H1 (cell line): ENCODE measurements at regions not wholly inside any gene's neighbourhood (a gene's known extent, or its start where the extent isn't known, plus 50 kb on each side); places are given as distances from the start of the nearest gene placed in this dataset.
"Not testable (repeated sequence)": the region's sequence is repeated elsewhere in the genome, so short reads cannot be mapped to it uniquely, and the experiment has no call there.

ENCODE experiments used
- CTCF ChIA-PET: fragments of 300-600 bp; sonication (Branson Sonifier 250); formaldehyde crosslinking; loops from one replicate; lab custom pipeline; 2021; ENCODE audit not compliant: partially characterized antibody; lab: Charles Lee
- POLR2A ChIA-PET: fragments of 300-600 bp; sonication (Branson Sonifier 250); formaldehyde crosslinking; loops from one replicate; lab custom pipeline; 2021; ENCODE audit warnings: inconsistent platforms; ENCODE audit not compliant: partially characterized antibody; lab: Charles Lee
- DNase-seq, 2 experiments: peaks; one replicate each; pipeline versions ENCODE4 v3.0.0 to v3.0.0-alpha.2; 2010 to 2022; ENCODE audit warnings: low spot score in 2 of 2, low read depth in 1 of 2, mixed read lengths in 1 of 2
- FAIRE-seq: peaks from 2 replicates; lab custom pipeline; 2011; peaks lifted over from hg19 to GRCh38; lab: Jason Lieb, UNC
- H2AFZ ChIP-seq: 2 replicates; pipeline ENCODE4 v1.8.1; 2012; ENCODE audit warnings: low read length, inconsistent platforms
- H2AK5ac ChIP-seq: 2 replicates; pipeline ENCODE4 v1.6.1; 2013; ENCODE audit warnings: low read depth, low read length
- H2BK120ac ChIP-seq: replicated peaks from 2 replicates; pipeline ENCODE3; 2013; ENCODE audit warnings: low read depth, low read length, inconsistent platforms
- H2BK12ac ChIP-seq: 2 replicates; pipeline ENCODE4 v1.6.1; 2013; ENCODE audit warnings: low read depth, low read length
- H2BK15ac ChIP-seq: 2 replicates; pipeline ENCODE4 v1.6.1; 2013; ENCODE audit warnings: low read length
- H2BK20ac ChIP-seq: 2 replicates; pipeline ENCODE4 v1.6.1; 2013; ENCODE audit warnings: low read length
- H2BK5ac ChIP-seq: 2 replicates; pipeline ENCODE4 v1.6.1; 2013; ENCODE audit warnings: low read depth, low read length
- H3K14ac ChIP-seq: 2 replicates; pipeline ENCODE4 v1.6.1; 2013; ENCODE audit warnings: inconsistent platforms; ENCODE audit not compliant: insufficient read length
- H3K18ac ChIP-seq: 2 replicates; pipeline ENCODE4 v1.6.1; 2013; ENCODE audit warnings: low read length; ENCODE audit errors: extremely low read depth
- H3K23ac ChIP-seq: 2 replicates; pipeline ENCODE4 v1.6.1; 2013; ENCODE audit warnings: inconsistent platforms; ENCODE audit not compliant: insufficient read length
- H3K23me2 ChIP-seq: 2 replicates; pipeline ENCODE4 v1.6.1; 2013; ENCODE audit warnings: low read depth, low read length
- H3K27ac ChIP-seq: 2 replicates; pipeline ENCODE4 v1.6.1; 2011; ENCODE audit warnings: low read depth, low read length, inconsistent platforms
- H3K27me3 ChIP-seq, 4 experiments: replicated peaks in 1 of 4; 1 replicate in 1 of 4; 2 replicates in 3 of 4; pipeline versions ENCODE4 v1.6.1 to v1.8.1; 2011 to 2013; ENCODE audit warnings: low read length in 3 of 4, mild to moderate bottlenecking in 3 of 4, inconsistent platforms in 2 of 4, mixed read lengths in 2 of 4, moderate library complexity in 1 of 4; ENCODE audit not compliant: control insufficient read depth in 3 of 4, insufficient read depth in 3 of 4; ENCODE audit errors: extremely low read depth in 1 of 4
- H3K36me3 ChIP-seq, 4 experiments: 2 replicates each; pipeline versions ENCODE4 v1.6.1 to v1.8.1; 2011 to 2013; ENCODE audit warnings: mild to moderate bottlenecking in 4 of 4, low read length in 3 of 4, moderate library complexity in 2 of 4, control low read depth in 1 of 4, inconsistent platforms in 1 of 4; ENCODE audit not compliant: insufficient read depth in 4 of 4, control insufficient read depth in 2 of 4
- H3K4ac ChIP-seq: replicated peaks from 2 replicates; pipeline ENCODE3; 2013; ENCODE audit warnings: low read length, low read depth, mixed read lengths, inconsistent platforms; ENCODE audit not compliant: insufficient read length
- H3K4me1 ChIP-seq, 4 experiments: replicated peaks in 1 of 4; 1 replicate in 1 of 4; 2 replicates in 3 of 4; pipeline versions ENCODE4 v1.6.1 to v1.8.1; 2011 to 2013; ENCODE audit warnings: low read length in 3 of 4, inconsistent platforms in 2 of 4, mixed read lengths in 1 of 4; ENCODE audit not compliant: insufficient read depth in 4 of 4, control insufficient read depth in 3 of 4
- H3K4me2 ChIP-seq, 2 experiments: 2 replicates each; pipeline versions ENCODE4 v1.6.1 to v1.8.1; 2011 to 2013; ENCODE audit warnings: low read depth in 2 of 2, low read length in 2 of 2, control low read depth in 1 of 2, inconsistent platforms in 1 of 2, mild to moderate bottlenecking in 1 of 2; ENCODE audit not compliant: insufficient read depth in 1 of 2
- H3K4me3 ChIP-seq, 4 experiments: fragments of 200-600, 300-600 bp in 1 of 4; sonication (generic), shearing (Covaris generic), sonication (Bioruptor Twin) in 1 of 4; 2 replicates each; pipeline versions ENCODE4 v1.5.1 to v1.8.1; 2011 to 2016; ENCODE audit warnings: low read length in 4 of 4, low read depth in 3 of 4, control low read depth in 2 of 4, inconsistent platforms in 2 of 4, mild to moderate bottlenecking in 2 of 4, mixed read lengths in 1 of 4, moderate library complexity in 1 of 4; ENCODE audit not compliant: insufficient read depth in 2 of 4; ENCODE audit errors: extremely low read depth in 1 of 4
- H3K56ac ChIP-seq: replicated peaks from 2 replicates; pipeline ENCODE3; 2013; ENCODE audit warnings: low read depth, mild to moderate bottlenecking, mixed read lengths, low read length, inconsistent platforms; ENCODE audit not compliant: insufficient read length
- H3K79me1 ChIP-seq: 2 replicates; pipeline ENCODE4 v1.6.1; 2013; ENCODE audit warnings: low read depth, low read length, control low read depth
- H3K79me2 ChIP-seq, 2 experiments: 2 replicates each; pipeline versions ENCODE4 v1.6.1 to v1.8.1; 2012 to 2013; ENCODE audit warnings: low read length in 2 of 2, mild to moderate bottlenecking in 2 of 2, inconsistent platforms in 1 of 2; ENCODE audit not compliant: insufficient read depth in 2 of 2, control insufficient read depth in 1 of 2
- H3K9ac ChIP-seq, 4 experiments: replicated peaks in 1 of 4; 1 replicate in 1 of 4; 2 replicates in 3 of 4; pipeline versions ENCODE4 v1.6.1 to v1.8.1; 2011 to 2013; ENCODE audit warnings: low read depth in 3 of 4, low read length in 3 of 4, control low read depth in 2 of 4, mild to moderate bottlenecking in 2 of 4, moderate library complexity in 2 of 4, inconsistent platforms in 1 of 4; ENCODE audit errors: extremely low read depth in 1 of 4
- H3K9me3 ChIP-seq, 2 experiments: 2 replicates each; pipeline versions ENCODE4 v1.6.1 to v1.8.1; 2012 to 2013; ENCODE audit warnings: mild to moderate bottlenecking in 2 of 2, moderate library complexity in 2 of 2, control low read depth in 1 of 2, inconsistent platforms in 1 of 2, low read depth in 1 of 2, low read length in 1 of 2, mixed read lengths in 1 of 2; ENCODE audit not compliant: insufficient read depth in 2 of 2
- H4K20me1 ChIP-seq, 2 experiments: replicated peaks in 1 of 2; 2 replicates each; pipeline versions ENCODE3 to v1.8.1; 2011 to 2013; ENCODE audit warnings: inconsistent platforms in 2 of 2, low read length in 2 of 2, mild to moderate bottlenecking in 1 of 2; ENCODE audit not compliant: insufficient read depth in 2 of 2, control insufficient read depth in 1 of 2
- H4K5ac ChIP-seq: 2 replicates; pipeline ENCODE4 v1.6.1; 2013; ENCODE audit warnings: low read length, low read depth, mixed read lengths, inconsistent platforms; ENCODE audit not compliant: insufficient read length
- H4K8ac ChIP-seq: 2 replicates; pipeline ENCODE4 v1.8.0; 2013; ENCODE audit warnings: mild to moderate bottlenecking, moderate library complexity, low read length, inconsistent platforms; ENCODE audit not compliant: insufficient read depth; ENCODE audit errors: extremely low read depth
- H4K91ac ChIP-seq: replicated peaks from 2 replicates; pipeline ENCODE3; 2013; ENCODE audit warnings: low read length, mixed read lengths, inconsistent platforms; ENCODE audit not compliant: insufficient read length
- SP2 ChIP-seq: IDR thresholded peaks from 2 replicates; pipeline ENCODE4 v1.6.1; 2012; ENCODE audit warnings: mild to moderate bottlenecking, low read length, inconsistent platforms
- WGBS, 2 experiments: shearing (Covaris generic) in 1 of 2; methylation state at CpG; one replicate each; pipeline versions ENCODE4 v1.1.6 to v1.1.7; 2013 to 2015; ENCODE audit warnings: low lambda C conversion rate in 2 of 2, mixed read lengths in 2 of 2, inconsistent platforms in 1 of 2, low coverage in 1 of 2, missing lambda C conversion rate in 1 of 2; ENCODE audit not compliant: insufficient replicate concordance in 2 of 2, insufficient coverage in 1 of 2, insufficient read length in 1 of 2; ENCODE audit errors: extremely low coverage in 1 of 2, missing lambda C conversion rate in 1 of 2; 5-methylcytosine and 5-hydroxymethylcytosine counted together

DNA sequence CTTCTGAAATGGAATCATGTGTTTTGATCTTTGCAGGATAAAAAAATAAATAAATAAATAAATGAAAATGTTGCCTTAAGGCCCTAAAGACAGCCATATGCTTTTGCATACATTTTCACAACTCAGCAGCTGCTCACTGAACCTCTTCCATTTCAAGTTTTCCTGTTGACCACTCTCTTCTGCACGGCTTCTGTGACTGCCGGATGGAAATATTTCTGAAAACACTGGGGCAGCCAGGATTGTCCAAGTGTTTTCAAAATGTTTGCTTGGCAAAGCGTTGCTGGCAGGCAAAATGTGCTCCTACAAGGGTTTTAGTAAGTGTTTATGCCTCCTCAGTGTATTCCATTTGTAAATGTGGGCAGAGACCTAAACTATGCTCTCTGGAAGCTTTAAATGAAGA is 208.1 kb upstream of the IL1RAPL1 start (continued):
- TF ChIP-seq SP2: no peak

- CTCF ChIA-PET, POLR2A ChIA-PET, H3K18ac ChIP-seq, FAIRE-seq, H2AFZ ChIP-seq, H3K4me2 ChIP-seq, H3K4me3 ChIP-seq, H2BK20ac ChIP-seq, DNase-seq, H3K36me3 ChIP-seq, H4K5ac ChIP-seq, H4K8ac ChIP-seq, H2AK5ac ChIP-seq, H4K91ac ChIP-seq, H3K23me2 ChIP-seq, H3K27me3 ChIP-seq, H3K23ac ChIP-seq, H2BK5ac ChIP-seq, H3K79me1 ChIP-seq, H3K56ac ChIP-seq, H2BK12ac ChIP-seq, H3K14ac ChIP-seq, H3K4me1 ChIP-seq, H3K4ac ChIP-seq, H3K9ac ChIP-seq, H4K20me1 ChIP-seq, H2BK15ac ChIP-seq, H3K79me2 ChIP-seq, H3K9me3 ChIP-seq, H3K27ac ChIP-seq, H2BK120ac ChIP-seq: not testable (repeated sequence)
- 100% methylated on average over 1 of the region's 11 CpGs; no CpG with 5 or more reads in 1 of the 2 experiments for WGBS, 2 experiments
Observed at GRCh38 chrX:28367649-28368048, 219.6 kb upstream of the IL1RAPL1 start.
